Amygdala (tissue), 56 donors: ENCODE measurements at regions not wholly inside any gene's neighbourhood (a gene's known extent, or its start where the extent isn't known, plus 50 kb on each side); places are given as distances from the start of the nearest gene placed in this dataset.

Experiments used
- DNase-seq, 56 donors: peaks; one replicate each; lab custom pipeline; 2025; lab: John Stamatoyannopoulos, UW

DNA sequence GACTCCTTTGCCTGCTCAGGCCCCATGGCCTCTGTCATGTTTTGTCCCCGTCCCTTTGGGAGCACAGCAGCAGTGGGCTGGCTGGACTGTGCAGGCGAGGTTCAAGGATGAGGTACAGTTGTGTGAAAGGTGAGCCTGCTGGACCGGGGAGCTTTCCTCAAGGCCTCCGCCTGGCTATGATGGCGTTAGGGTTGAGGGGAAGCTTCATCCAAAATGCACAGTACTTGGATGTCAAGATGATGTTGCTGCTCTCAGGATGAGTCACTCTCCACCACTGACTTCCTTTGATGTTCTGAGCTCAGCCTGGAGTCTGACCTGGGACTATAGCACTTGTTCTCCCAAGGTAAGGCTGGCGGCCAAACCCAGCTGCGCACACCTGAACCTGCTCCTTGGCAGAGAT lies 152.7 kb upstream of the SHH start:
- no peak for DNase-seq

DNA sequence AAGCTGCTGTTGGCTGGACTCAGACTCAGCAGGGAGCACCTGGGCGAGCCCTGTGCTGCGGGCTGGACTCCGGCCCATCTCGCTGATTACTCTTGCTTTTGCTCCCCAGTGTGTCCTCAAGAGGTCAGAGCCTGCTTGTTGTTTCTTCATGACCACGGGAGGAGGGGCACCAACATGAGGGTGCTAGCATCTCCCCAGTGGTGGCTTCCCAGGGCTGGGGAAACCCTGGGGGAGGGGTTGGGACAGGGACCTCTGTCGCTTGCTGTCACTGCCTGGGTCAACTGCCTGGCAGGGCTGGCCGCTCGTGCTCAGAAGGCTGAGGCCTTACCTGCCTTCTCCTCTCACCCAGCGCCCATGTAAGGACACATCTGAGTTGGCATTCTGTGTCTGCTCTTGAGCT lies 152.3 kb upstream of the SHH start:
- DNase-seq = no peak

DNA sequence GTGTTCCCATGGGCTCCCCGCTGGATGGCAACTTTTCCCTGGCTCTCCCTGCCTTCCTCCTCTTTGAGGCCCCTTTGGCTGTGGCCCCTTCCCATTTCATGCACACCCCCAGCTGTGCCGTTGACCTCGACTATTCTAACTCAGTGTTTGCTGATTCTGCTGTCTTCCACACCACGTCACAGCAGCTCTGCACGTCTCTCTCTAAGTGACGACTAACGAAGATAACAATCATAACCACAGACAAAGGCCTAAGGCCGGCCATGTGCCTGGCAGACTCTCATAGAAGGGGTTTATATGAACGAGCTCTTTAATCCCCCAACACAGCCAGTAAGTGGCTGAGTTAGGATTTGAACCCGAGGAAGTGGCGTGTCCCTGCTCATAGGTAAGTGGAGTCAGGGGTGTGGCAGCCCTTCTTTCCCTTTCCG lies 151.5 kb upstream of the SHH start:
- no peak for DNase-seq

DNA sequence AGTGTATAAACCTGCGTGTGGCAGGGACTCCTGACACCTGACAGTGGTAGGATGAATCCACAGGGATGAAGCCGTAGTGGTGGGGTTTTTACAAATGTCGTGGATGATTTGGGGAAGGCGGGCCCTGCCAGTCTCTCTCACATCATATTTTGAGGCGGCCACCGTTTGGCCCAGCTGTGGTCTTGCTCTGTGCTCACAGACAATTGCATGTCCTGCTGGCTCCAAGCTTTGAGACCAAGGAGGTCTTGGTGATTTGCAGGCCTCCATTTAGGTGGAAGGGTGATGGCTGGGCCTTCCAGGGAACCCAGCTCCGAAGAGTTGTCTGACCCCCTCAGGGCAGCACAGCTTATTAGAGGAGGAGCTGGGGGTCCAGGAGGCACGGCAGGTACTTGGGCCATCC lies 151.1 kb upstream of the SHH start:
- DNase-seq = no peak

DNA sequence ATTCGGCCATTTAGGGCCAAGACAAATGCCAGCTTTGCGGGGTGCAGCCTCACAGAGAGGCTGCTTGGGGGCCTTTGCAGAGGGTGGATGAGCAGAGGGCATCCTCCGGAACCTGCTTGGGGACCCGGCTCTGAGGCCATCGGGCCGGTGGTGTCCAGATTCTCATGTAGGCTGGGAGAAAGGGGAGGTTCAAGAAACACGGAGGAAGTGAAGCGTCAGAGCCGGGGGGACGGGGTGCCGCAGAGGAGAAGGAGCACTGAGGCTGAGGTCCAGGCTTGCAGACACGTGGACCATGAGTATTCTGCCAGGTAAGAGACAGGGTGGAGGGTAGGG lies 150.7 kb upstream of the SHH start:
- DNase-seq = no peak

DNA sequence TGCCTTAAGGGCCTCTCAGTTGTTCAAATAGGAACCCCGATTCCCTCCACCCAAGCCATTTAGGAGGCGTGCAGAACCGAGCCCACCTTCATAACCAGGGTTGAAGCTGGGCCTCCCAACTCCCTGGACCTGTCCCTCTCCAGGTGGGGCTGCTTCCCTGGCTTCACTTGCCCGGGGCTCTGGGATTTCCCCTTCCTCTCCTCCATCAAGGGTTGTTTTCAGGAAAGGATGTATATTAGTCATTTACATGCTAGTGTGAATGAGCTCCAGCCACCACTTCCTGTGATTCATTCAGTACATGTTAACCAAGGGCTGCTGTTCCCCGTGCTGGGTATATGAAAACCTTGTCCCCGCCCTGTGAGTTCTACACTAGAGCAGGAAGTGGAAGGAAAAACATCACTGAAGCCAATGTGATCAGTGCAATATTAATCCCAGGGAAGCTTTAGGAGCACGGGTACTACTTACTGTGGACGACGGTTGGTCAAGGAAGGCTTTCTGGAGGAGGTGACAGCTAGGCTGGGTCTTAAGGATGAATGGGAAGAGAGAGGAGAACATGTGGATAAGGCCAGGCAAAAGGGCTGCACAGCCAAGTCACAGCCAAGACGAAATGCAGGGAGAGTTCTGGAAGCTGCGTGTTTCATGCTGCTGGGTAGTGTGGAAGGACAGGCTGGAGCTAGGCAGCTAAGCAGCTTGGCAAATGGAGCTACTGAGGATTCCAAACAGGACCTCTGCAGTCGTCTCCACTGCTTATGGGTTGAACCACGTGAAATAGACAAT lies 150.1 kb upstream of the SHH start:
- no peak for DNase-seq

DNA sequence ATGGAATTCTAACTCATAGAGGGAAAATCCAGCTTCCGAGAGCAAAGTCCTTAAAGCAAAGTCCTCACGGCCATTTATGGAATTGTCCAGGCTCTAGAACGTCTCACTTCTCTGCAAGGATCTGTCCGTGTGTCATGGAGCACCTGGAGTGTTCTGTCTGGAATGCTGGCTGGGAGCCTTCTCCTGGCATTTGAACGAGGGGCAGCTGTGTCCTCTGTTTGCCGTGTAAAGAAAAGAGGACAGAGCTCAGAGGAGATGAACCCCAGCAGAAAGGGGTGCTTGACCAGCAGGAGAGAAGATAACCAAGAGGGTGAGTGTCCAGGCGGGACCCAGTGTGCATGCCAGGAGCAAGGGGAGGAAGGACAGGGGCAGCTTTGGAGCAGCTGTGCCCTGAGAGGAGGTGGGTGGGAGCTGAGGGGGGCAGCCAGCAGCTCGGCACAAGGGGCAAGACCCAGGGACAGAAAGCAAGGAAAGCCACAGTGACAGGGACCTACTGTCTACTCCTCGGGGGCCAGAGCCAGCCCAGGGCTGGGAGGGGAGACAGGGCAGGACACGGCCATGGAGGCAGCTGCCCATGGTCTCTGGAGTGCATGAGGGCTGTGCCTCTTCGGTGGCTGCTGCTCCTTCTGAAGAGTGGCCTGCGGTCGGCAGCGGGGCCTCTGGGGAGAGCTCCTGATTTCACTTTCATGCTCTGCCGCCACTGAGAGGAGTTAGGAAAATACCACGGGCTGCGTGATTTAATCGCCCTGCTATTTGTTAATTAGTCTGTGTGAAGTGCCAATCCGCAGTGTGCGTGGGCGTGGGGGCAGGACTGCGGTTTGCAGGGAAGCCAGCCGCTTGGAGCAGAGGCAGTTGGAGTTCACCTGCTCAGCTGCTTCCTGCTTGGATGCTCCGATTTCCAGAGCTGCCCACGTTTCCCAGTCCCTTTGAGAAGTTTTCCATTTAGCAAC lies 149.3 kb upstream of the SHH start:
- peak in 12 of 56 donors; percentile 7 to 40 (median 21) for DNase-seq

DNA sequence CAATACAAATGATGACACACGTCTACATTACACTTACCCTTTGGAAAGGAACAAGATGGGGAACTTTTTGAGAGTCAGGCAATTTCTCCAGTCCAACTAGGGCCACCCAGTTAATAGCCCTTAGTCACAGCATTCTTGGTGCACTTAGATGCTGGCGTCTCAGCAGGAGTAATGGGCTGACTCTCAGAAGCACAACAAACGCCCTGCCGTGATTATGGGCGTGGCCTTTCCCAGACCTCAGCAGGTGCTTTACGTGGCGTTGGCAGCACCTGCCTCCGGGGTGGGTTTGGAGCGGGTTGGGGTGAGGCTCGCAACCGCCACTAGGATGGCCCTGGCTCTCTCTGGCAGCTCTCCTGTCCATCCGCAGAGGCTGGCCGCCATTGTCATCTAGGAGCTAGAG lies 147.6 kb upstream of the SHH start:
- DNase-seq = no peak

DNA sequence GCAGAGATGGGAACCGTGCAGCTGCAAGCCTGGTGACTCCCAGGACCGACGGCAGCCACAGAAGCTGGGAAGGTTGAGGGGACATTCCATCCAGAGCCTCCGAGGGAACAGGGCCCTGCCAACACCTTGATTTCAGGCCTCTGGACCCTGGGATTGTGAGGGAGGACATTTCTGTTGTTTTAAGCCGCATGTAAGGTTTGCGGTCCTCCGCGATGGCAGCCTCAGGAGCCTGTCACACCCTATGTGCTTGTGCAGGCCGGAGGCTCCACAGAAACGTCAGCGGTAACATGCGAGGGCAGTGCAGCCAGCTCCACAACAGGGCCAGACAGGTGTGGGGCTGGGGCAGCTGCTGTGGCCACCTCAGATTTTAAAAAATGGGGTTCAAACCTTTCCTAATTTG lies 144.7 kb upstream of the SHH start:
- no peak for DNase-seq

DNA sequence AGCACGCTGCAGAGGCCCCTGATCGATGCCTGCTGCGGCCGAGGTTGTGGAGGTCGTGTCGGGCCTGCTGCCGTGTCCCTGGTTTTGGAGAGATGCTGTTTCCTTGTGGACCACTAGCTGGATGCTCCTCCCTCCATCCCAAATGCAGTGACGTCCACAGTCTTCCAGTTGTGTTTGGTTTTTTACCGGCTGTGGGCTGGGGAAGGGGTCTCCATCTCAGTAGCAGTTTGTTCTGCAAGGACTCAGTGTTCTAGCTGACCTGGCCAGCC lies 143.0 kb upstream of the SHH start:
- DNase-seq = no peak

DNA sequence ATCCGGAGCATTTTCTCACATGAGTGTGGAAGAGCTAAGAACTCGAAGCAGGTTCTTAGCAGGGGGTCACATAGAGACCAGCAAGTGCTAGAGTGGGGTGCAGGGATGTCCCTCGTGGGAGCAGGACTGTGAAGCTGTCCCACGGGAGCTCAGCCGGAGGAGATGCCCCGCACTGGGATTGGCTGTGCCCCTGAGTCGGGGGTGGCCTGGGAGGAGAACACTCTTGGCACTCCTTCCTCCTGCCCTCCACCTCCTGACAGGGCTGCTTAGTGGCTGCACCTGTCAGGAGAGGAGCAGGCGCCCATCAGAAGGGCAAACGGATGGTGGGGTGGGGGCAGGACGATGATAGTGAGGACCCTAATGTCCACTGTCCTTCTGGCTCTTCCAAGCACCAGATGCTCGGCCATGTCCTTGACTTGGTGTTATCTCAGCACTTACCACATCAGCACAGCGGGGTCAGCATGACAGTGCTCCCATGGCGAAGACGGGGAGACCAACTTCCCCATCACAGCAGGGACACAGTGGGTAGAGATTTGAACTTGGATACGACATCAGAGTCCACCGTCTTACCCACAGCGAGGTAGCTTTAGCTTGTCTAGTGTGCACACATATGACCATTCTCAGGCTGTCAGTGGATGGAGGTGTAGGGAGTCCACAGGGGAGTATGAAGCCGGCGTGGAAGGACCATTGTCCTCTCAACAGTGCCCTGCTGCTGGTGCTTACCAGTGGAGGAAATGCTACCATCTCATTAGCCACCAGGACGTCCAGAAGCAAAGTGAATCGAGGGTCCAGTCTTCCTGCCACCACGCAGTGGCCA lies 142.5 kb upstream of the SHH start:
- no peak for DNase-seq

DNA sequence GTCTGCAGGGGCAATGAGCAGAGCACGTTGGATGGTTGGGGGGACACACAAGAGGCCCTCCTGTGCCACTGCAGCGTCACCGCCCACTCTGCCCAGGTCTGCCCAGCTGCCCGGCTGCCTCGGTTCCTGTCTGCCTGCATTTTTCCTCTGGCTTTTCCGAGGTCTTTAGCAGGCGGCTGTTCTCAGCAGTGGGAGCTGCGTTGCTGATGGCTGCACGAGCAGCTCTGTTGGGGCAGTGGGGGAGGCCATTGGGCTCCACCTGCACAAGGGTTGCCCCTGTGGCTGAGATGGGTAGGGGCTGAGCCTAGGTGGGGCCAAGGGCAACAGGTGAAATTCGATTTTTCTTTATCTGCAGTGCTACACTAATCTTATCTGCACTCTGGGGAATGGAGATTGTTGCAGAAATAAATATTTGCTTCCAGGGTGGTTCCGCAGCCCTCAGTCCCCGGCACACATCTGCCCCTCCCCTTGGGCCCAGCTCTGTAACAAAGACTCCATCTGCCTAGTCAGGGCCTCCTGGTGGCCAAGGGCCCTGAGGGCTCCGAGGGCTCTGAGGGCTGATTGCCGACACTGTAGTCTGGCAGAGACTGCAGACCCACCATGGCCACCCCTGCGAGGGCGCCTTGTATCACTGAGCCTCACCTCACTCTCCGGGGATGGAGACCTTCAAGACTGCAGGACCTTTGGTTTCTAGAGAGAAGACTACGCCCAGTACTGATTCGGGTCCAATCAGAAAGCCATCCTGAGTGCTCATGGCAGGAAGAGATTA lies 141.7 kb upstream of the SHH start:
- no peak for DNase-seq

DNA sequence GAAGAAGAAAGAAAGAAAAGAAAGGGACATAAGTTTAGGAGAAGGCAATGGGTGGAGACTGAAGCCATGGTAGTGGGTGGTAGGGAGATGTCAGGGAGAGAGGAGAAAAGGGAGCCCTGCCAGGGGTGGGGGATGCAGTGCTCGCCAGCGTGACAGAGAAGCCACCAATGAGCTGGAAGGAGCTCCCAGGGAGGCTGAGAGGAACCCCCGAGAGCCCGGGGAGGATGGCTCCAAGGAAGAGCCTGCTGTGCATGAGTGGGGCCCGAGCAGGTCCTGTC lies 141.2 kb upstream of the SHH start:
- no peak for DNase-seq

DNA sequence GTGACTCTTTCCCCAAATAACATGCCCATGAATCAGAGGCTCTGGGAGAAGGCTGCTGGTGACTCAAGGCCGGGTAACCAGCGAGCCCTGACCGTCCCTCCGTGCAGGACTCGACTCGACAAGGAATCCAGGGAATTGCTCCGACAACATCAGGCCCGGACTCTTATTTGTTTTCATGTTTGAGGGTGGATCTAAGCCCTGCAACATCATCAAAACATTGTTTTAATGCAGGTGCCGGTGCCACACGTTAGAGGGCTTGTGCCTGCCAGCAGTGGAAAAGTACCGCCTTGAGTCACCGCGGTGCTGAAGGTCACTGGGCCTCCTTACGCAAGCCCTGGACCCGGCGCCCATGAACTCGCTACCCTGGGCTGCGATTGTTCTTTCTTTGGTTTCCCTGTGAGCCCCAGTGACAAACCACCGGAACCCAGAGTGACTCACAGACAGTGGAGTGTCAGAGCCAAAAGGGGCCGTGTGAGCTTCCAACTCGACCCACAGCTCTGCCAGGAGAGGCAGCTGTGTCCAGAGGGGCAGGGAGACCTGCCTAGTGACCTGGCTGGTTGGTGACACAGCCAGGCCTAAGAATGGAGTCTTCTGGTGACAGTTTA lies 139.4 kb upstream of the SHH start:
- DNase-seq = no peak

DNA sequence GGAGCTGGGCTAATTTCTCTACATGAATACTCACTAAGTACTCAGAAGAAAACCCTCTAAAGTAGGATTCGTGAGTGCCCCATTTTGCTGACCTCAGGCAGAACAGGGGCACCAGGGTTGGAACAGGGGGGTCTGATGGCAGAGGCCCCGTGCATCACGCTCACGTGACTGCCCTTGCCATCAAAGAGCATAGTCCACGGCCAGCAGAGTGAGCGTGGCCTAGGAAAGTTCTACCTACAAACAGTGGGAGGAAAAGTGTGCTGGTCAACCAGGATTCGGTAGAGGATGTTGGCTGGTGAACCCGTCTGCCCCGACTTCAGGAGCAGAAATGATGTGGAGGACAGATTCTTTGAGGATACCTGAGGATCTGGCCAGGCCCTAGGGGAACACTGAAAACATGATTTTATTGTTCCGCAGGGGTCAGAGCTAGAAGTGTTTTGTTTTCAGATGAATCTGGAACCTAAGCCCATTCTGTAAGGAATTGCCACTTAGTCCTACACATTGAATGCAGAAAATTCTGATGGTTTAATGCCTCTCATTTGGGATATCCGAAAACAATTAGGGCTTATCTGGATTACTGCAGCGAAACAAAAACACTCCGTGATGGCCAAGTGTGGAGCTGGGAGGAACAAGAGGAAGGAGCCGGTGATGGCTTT lies 138.8 kb upstream of the SHH start:
- DNase-seq = no peak

DNA sequence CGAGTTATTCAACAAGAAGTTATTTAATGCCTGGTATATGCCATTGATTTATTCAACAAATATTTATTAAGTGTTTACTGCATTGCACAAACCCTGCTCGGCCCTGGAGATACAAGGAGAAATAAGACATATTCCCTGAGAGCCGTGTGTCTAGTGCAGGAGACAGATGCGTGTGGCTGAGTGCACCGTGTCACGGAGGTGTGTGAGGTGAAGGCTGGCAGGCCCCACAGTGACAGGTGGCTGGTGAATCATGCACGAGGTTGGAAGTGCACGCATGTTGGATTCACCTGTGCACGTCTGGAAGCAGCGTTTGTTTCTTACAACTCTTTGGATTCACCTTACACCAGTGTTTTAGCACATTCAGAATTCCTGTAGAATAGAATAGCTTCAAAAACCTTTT lies 136.6 kb upstream of the SHH start:
- DNase-seq = no peak

DNA sequence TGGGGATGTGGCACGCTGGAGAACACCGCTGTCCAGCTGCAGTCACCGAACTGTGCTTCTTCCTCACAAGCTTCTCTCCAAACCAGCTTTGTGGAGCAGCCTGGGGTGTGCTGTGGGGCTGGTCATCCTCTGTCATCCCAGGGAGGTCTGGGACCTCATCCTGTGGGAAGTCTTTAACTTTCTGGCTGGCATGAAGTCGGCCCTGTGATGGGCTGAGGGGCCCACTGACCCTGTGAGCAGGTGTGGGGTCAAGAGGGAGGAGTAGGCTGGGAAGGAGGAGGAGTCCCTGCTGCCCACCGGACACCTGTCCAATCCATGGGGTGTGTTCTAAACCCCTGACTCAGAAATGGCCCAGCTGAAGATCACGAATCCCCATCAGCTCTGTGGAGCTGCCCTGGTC lies 136.2 kb upstream of the SHH start:
- no peak for DNase-seq

DNA sequence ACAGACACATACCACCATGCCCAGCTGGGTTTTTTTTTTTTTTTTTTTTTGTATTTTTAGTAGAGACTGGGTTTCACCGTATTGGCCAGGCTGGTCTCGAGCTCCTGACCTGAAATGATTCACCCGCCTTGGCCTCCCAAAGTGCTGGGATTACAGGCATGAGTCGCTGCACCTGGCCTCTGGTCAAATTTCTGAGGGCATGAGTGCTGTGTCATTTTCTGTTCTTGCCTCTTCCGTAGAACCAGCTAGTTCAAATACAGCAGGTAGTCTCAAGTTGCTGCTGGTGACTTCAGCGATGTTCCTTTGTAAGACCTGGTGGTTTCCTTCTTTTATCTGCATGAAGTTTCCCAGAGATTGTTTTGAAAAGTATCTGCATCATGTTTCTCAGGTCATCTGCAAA lies 134.8 kb upstream of the SHH start:
- DNase-seq = no peak

DNA sequence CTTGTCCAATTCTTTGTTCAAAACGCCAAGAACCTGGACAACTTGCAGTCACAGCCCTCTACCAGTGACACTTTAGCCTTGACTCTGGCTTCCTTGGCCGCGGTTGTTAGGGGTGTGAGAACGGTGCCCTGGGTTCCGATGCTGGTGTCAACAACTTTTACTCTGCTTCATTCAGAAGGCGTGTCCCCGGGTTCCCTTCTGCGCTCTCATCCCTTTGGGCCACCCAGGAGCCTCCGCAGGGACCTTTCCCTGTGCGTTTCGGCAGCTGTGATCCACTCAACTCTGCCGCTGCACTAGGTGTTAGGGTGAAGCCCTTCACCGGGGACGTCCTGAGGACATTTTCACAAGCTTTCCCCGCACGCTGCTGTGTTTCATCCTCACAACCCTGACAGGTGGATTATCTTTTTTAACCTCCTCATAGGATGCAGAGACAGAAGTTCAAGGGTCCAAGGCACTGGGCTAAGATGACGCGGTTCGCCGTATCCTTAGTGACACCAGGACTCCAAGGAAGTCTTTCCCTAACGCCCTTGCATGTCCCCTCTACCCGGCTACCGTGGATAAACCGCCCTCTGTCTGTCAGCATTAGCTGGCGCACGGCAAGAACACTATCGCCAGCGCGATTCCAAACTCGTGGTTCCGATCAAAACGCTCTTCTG lies 133.5 kb upstream of the SHH start:
- DNase-seq = no peak
